Embryonic facial prominence (tissue), 1 donor: ENCODE measurements at regions not wholly inside any gene's neighbourhood (a gene's known extent, or its start where the extent isn't known, plus 50 kb on each side); places are given as distances from the start of the nearest gene placed in this dataset.

Source experiments
- DNase-seq: peaks from one replicate; pipeline ENCODE4 v3.0.0-alpha.2; 2016; ENCODE audit errors: extremely low spot score

GRCh38 chr16:79662669-79663313 lies 62.3 kb upstream of the MAF start:
- no peak for DNase-seq

DNA sequence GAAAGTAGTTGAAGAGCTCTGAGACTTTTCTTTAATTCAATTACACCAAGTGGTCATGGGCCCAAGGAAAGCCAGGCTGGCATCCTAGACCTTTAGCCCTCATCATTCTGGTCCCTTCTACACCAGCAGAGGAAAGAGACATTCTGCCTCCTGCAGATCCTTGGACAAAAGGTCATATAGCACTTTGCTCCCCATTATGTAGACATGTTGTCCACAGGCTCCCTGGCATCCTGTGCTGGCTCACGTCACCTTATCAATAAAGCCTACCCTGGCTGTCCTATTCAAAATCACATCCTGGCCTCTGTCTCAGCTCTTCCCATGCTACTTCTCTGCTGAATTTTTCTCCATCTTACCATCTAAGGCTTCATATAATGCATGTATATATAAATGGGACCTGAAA lies 61.6 kb upstream of the MAF start:
- DNase-seq, result no peak

GRCh38 chr16:79661578-79661977 lies 61.0 kb upstream of the MAF start:
- no peak for DNase-seq

DNA sequence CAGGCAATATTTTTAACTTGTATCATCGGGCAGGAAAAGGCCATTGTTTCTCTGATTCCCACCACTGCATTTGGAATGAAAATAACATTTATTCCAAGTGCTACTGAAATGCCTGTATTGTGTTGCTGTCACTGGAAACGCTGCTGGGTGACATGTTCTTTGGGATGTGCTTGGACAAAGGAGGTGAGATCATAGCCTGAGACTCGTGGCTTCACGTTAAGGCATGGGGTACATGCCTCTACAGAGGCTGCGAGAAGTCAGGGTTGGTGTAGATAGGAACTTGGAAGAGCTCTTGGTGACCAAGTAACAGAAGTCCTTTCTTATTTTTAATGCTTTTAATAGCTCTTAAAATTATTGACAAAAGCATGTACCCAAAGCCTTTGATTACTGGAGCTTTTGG lies 58.8 kb upstream of the MAF start:
- DNase-seq, result no peak

GRCh38 chr16:79658301-79659033 lies 57.9 kb upstream of the MAF start:
- no peak for DNase-seq

- no peak for DNase-seq
These were observed 56.1 kb upstream of the MAF start for GRCh38 chr16:79656553-79657115.

GRCh38 chr16:79653373-79653891 lies 52.9 kb upstream of the MAF start:
- no peak for DNase-seq

GRCh38 chr16:79651363-79651762 lies 50.8 kb upstream of the MAF start:
- no peak for DNase-seq
